GM18502 (cell line): ENCODE measurements at regions not wholly inside any gene's neighbourhood (a gene's known extent, or its start where the extent isn't known, plus 50 kb on each side); places are given as distances from the start of the nearest gene placed in this dataset.
"Not testable (repeated sequence)": the region's sequence is repeated elsewhere in the genome, so short reads cannot be mapped to it uniquely, and the experiment has no call there.

Source experiments
- ATAC-seq: cut with Tn5 transposase; IDR thresholded peaks from one replicate; pipeline ENCODE4 v1.9.1; 2021; ENCODE audit warnings: mild to moderate bottlenecking; ENCODE audit not compliant: unreplicated experiment, poor library complexity

- ATAC-seq = no peak
Observed at GRCh38 chr2:192539306-192539705, 344.6 kb upstream of the TMEFF2 start.

GRCh38 chr2:192536922-192537624 lies 342.3 kb upstream of the TMEFF2 start:
- ATAC-seq = no peak

GRCh38 chr2:192535956-192536921 lies 341.5 kb upstream of the TMEFF2 start:
- ATAC-seq = no peak

GRCh38 chr2:192534072-192534471 lies 339.3 kb upstream of the TMEFF2 start:
- ATAC-seq = no peak

GRCh38 chr2:192524642-192525251 lies 330.0 kb upstream of the TMEFF2 start:
- ATAC-seq = not testable (repeated sequence)

- ATAC-seq = not testable (repeated sequence)
Observed at GRCh38 chr2:192524214-192524613, 329.5 kb upstream of the TMEFF2 start.

- no peak for ATAC-seq
Observed at GRCh38 chr2:192515937-192516336, 321.2 kb upstream of the TMEFF2 start.

GRCh38 chr2:192513575-192513974 lies 318.8 kb upstream of the TMEFF2 start:
- no peak for ATAC-seq

- ATAC-seq = not testable (repeated sequence)
Observed at GRCh38 chr2:192507836-192508450, 313.2 kb upstream of the TMEFF2 start.

- peak; percentile 75 for ATAC-seq
Observed at GRCh38 chr2:192500550-192501200, 305.9 kb upstream of the TMEFF2 start.

GRCh38 chr2:192499476-192499875 lies 304.7 kb upstream of the TMEFF2 start:
- ATAC-seq = no peak

GRCh38 chr2:192498747-192499146 lies 304.0 kb upstream of the TMEFF2 start:
- ATAC-seq = no peak

- ATAC-seq = not testable (repeated sequence)
Observed at GRCh38 chr2:192488158-192488557, 293.4 kb upstream of the TMEFF2 start.

GRCh38 chr2:192487636-192488035 lies 292.9 kb upstream of the TMEFF2 start:
- ATAC-seq = no peak

- no peak for ATAC-seq
Observed at GRCh38 chr2:192484903-192485302, 290.2 kb upstream of the TMEFF2 start.

- ATAC-seq = no peak
Observed at GRCh38 chr2:192480984-192481383, 286.3 kb upstream of the TMEFF2 start.

- no peak for ATAC-seq
Observed at GRCh38 chr2:192473331-192473730, 278.6 kb upstream of the TMEFF2 start.

GRCh38 chr2:192471982-192472381 lies 277.2 kb upstream of the TMEFF2 start:
- no peak for ATAC-seq

GRCh38 chr2:192469612-192470011 lies 274.9 kb upstream of the TMEFF2 start:
- no peak for ATAC-seq
